Effector CD8-positive, alpha-beta T cell (primary cell): ENCODE measurements at regions not wholly inside any gene's neighbourhood (a gene's known extent, or its start where the extent isn't known, plus 50 kb on each side); places are given as distances from the start of the nearest gene placed in this dataset.

Experiments
- DNase-seq: peaks from one replicate; lab custom pipeline; 2025; lab: John Stamatoyannopoulos, UW

DNA sequence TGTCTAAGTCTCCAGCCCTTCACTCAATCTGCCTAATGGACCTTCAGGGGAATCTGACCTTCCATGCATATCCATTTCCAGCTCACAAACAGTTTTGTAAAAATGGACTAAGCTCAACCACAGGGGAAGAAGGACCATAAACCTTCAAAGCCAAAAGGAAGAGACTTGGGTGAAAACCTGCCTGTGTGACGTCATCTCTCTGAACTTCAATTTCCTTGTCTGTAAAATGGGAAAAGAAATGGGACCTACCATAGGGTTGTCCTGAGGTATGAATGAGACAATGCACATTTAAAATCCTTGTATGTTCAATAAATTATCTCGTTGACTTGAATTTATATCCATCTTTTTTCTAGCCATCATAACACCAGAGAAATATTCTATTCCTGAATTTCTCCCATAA, 370.7 kb downstream of the INSC start:
- no peak for DNase-seq

DNA sequence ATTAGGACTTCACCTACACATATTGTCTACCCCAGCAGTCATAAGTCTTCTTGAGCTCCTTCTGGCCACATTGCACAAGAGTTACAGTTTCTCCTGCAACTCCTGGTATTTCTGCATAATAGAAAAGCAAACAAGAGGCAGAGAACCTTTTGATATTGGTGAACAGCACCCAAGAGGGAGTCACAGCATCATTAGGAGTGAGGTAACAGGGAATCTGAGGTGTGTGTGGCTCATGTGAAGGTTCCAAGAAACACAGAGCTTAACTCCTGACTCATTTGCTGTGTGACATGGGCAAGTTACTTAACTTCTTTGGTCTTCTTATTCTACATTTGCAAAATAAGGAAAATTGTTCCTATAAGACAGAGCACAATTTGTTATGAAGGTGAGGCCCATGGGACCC, 374.6 kb downstream of the INSC start:
- DNase-seq = no peak

DNA sequence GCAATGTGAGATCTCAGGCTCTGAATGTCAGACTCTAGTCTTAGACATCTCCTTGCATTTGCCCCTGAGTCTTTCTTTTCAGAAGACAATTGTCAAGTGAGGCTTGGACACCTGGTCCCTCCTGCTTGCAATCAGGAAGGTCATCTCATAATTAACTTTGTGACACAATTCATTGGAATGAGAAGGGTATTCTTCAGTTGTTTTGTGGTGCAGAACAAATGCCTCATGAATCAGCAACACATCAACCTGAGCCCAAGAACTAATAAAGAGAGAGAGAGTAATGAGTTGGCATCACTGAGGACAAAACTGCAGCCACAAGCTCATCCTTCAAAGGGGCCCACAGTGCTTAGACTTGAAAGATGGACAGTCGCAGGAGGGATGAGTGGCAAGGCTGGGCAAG, 375.8 kb downstream of the INSC start:
- DNase-seq = no peak

DNA sequence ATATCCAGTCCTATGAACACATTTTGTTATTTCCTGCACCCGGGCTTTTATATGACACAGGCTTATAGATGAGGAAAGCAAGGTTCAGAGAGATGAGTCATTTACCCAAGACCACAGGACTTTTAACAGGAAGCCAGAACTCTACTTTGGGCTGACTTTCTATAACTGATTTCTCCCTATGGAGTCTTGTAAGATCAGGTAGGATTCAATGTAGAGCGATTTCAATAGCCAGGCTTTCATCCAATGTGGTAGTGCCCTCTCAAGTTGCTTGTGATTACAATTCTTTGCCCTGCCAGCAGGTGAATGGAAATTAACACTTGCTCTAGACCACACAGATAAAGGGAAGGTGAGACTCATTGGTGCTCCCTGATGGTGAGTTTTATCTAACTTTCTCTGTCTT, 378.3 kb downstream of the INSC start:
- DNase-seq = no peak

DNA sequence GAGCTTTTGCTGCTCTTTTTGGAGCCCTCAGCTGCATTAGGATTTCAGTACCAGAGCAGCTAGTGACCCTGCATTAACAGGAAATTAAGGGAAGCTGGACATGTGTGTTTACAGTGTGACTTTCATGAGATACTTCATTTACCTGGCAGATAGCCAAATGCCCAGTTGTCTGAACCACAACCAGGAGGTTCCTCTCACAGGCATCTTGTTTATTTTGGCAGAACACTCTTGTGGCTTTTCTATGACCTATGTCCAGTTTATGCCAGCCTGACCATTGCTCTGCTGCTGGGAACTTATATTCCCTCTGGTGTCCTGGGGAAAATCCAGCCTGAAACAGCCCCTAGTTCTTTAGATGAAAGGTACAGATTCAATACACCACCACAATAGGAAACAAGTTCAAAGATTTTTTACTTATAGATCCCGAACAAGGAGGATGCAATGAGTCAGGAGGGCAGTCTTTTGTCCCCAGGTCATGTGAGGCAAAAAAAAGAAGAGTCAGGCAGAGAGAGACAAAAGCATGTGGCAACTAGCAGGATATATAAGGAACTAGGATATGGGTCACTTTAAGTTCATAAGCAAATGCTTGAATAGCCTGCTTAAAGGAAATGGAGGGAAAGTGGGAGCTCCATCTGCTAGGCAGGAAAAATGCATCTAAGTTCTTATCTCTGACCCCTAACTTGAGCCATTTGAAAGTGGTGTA, 379.3 kb downstream of the INSC start:
- no peak for DNase-seq

DNA sequence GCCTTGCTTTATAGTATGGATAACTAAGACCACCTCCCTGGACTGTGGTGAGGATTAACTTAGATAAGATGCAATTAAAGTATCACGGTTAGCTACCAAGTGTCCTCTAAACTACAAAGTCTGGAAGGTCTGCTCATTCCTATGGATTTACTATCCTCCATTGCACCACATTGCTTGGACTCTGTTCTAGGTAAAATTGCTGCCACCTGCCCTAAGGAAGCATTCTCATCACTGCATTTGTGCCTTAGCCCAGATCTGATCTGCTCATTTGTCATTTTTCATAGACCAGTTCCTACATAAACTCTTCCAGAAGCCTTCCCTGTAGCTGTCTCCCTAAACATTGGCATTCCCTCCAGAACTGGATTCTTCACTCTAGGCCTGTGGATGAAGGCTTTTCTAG, 380.0 kb downstream of the INSC start:
- DNase-seq = no peak

DNA sequence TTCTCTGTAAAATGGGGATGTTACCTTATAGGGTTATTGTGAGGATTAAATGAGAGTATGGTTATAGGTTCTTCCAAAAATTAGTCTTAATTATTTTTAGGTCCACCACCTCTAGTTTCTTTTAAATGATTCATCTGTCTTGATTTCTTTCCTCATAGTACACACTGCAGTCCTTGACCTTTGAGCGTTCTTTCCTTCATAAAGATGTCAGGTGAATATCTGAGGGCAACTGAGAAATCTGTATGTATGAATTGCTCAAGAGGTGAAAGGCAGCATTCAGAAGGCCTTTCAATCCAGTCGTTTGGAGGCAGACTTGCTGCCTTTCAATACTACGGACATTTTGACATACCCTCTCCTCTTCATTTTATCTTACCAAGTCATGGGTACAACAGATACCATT, 380.7 kb downstream of the INSC start:
- no peak for DNase-seq

DNA sequence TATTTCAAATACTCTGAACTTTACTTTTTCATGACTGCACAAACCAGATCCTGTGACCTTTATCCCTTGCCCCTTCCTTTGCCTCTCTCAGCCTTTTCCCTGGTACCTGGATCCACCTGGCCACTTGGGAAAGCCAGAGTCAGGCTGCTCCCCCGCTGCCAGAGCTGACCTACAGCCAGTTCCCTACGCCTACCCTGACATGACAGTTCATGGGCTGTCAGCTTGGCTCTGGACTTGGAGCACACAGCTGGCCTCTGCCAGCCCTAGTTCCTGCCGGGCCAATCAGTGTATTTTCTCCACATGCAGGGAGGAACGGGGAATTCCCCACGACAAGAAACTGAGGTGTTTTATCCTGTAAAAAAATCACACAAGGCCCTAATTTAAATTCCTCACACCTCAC, 382.6 kb downstream of the INSC start:
- DNase-seq = no peak

DNA sequence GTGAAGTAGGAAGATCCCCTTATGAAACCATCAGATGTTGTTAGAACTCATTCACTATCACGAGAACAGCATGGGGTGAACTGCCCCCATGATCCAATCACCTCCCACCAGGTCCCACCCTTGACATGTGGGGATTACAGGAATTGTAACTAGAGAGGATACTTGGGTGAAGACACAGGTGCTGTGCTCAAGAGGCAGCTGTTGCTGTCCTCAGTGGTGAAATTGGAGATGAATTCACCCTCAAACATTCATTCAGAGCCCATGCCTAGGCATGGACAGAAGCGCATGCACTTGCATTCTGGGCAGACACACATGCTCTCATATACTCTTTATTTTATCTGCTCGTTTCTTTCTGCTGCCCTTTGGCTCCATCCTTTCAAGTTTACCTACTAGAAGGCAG, 385.0 kb downstream of the INSC start:
- DNase-seq = no peak

DNA sequence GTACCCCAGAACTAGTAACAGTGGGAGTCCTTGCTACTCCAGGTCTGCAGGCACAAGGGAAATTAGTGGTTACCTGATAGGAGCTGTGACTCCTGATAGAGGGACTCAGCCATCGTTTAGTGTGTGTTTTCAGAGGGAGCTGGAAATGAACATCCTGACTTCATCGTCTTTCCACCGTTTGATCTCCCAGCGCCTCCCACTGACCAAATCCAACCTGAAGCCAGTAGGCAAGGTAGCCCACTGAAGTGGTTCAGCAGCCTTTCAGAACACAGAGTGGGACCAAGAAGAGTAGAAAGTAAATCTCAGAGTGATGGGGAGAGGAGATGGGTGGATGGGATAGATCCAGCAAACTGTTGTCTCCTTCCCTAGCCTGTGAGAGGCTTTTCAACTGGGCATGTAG, 385.9 kb downstream of the INSC start:
- DNase-seq = no peak

DNA sequence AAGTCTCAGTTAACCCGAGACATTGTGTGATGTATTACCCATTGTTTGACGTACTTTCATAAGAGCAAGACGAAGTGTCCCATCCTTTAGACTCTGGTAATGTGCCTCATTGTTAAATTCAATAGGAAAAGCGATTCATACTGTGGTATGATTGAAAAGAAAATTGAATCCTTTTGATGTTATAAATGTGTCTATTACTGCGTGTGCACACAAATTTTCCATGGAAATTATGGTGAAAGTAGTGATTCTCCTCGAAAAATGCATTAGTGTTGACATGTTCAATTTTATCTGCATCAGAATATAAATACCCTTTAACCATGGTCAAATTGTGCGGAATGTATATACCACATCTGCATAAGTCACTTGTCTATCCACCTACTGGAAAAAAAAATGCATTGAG, 386.8 kb downstream of the INSC start:
- DNase-seq = no peak

DNA sequence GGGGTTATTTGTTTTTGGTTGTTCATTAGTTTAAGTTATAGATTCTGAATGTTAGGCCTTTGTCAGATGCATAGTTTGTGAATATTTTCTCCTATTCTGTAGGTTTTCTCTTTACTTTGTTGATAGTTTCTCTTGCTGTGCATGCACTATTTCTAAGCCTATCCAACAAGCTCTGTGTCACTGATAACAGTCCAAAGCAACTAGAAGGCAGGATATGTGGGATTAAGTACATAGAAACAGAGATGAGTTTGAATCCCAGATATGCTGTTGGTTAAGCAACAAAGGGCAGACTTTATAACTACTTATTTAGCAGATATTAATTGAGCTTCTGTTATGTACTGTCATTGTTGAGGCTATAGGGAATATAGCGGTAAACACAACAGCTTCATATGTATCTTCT, 390.4 kb downstream of the INSC start:
- DNase-seq = no peak

DNA sequence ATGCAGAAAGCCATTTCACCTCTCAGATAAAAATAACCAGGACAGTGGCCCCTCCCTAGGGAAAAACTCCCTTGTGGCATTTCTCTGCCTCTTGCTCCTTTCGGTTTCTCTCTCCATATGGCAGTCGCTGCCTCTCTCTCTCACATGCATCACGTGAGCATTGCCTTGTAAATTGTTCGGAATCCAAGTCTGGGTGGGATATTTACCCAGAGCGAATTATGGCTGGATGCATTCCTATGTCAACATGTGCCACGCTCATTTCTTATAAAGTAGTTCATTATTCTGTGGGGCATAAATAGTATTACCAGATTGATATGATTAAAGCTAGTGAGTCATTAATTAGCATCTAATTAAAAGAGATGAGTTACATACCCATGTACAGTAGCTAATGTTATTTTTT, 392.9 kb downstream of the INSC start:
- no peak for DNase-seq

DNA sequence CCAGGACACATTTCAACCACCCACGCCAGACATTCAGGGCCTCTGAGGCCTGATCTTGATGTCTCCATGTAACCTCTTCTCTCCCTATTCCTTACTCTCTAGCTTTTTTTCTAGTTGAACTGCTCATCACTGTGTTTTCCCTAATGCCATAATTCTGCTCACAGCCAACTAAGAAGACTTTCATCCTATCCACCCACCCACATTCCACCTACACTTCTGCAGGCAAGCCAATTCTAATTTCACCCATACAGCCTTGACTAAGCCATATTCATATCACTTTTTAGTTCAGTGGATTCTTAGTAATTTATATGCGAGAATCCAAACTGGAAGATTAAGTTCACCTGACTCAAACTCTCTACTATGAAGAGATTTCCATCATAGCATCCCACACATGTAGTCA, 394.4 kb downstream of the INSC start:
- DNase-seq = no peak

DNA sequence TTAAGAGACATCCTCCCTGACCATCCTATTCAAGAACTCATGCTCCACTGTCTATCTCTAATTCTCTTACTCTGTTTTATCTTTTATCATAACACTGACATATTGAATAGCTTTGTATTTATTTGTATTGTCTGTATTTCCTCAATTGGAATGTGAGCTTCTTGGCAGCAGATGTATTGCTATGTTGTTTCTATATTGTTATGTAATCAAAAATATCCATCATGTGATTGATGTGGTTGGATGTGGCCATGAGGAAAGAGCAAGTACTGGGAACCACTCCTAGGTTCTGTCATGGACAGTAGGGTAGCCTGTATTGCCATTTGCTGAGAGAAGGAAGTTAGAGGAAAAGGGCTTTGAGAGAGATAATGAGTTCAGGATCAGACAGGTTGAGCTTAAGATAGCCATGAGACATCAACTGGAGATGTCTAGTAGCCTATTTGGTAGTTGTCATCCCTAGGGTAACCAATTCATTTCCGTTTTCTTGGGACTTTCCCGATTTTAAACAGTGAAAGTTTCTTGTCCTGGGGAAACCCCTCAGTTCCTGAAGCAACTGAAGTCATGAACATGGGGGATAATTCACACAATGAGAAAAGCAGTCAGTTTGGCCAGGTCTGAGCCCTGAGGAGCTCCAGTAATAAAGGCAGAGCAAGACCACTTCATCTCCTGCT, 404.5 kb downstream of the INSC start:
- DNase-seq = no peak

DNA sequence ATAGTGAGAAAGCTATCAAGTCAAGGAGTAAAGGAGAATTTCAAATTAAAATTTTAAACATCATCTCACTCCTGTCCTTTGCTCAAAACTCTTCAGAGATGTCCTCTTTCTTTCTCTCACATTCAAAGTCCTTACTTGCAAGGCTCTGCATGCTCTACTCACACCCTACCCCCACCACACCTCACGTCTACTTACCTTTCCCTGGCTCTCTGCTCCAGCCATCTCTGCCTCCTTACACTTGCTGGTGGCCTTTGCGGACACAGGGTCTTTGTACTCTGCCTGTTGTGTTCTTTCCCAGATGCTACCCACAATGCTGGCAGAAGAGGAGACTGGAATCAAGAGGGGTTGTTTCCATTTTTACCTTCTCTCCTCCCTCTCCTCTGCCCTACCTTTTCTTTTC, 405.2 kb downstream of the INSC start:
- no peak for DNase-seq

DNA sequence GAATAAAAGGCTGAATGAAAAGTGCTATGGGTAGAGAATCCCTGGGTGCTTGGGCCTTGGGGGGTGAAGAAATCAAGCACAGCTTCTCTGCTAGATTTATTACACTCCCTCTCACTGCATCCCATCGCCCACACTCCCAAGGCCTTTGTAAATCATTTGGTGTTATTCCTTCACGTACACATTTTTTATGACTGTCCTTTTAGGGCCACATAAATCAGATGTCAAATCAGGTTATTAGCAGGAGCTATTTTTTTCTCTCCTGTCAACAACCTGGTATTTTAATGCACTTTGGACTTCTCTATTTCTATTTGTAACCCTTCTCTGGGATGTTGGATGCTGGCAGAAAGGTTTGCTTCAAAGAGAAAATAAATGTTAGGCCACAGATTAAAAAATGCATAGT, 408.8 kb downstream of the INSC start:
- no peak for DNase-seq

DNA sequence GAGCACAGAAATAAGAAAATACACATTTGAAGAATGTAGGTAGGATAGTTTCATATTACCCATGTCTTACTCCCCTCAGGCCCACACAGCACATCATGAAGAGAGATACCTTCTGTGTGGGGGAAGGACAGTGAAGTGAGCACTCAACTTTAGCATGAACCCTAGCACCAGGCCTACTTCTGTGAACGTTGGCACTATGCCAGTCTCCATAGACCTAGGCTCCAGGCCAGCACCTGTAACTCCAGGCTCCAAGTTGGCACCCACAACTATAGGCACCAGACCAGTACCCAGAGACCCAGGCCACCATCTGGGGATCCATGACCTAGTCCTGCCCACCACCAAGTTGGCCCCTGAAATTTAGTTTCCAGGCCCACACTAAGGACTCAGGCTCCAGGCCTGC, 410.9 kb downstream of the INSC start:
- DNase-seq = no peak

DNA sequence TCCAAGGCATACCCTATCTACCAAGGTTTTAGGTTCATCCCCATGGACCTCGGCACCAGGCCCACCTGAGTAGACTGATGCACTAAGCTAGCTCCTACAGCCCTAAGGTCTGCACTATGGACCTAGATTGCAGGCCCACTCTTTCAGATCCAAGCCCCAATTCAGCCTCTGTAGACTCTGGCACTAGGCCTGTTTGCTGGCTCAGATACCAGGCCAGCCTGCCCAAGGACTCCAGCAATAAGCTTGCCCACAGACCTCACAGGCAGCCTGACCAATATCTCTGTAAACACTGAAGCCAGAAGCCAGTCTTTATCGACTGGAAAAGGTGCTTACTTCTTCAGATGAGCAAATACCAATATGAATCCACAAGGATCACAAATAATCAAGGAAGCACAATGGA, 411.3 kb downstream of the INSC start:
- no peak for DNase-seq

DNA sequence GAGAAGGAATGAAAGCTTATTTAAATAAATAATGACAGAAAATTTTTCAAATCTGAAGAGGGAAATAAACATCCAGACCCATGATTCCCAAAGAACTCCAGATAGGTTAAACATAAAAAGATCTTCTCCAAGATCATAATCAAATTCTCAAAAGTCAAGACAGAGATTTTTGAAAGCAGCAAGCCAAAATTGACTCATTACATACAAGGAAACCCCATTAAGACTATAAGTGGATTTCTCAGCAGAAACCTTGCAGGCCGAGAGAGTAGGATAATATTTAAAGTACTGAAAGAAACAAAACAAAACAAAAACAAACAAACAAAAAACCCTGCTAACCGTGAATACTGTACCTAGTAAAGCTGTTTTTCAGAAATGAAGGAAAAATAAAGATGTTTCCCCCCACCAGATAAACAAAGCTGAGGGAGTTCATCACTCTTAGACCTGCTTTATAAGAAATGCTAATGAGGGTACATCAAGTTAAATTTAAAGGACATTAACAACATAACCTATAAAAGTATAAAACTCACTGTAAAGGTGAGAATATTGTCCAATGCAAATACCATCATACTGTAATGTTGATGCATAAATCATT, 412.2 kb downstream of the INSC start:
- no peak for DNase-seq

DNA sequence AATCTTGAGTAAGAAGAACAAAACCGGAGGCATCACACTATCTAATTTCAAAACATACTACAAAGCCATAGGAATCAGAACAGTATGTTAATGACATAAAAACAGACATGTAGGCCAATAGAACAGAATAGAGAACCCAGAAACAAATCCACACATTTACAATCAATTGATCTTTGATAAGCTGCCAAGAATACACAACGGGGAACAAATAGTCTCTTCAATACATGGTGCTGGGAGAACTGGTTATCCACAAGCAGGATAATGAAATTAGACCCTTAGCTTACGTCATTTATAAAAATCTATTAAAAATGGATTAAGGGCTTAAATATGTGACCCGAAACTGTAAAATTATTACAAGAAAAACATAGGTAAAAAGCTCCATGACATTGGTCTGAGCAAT, 417.7 kb downstream of the INSC start:
- no peak for DNase-seq

DNA sequence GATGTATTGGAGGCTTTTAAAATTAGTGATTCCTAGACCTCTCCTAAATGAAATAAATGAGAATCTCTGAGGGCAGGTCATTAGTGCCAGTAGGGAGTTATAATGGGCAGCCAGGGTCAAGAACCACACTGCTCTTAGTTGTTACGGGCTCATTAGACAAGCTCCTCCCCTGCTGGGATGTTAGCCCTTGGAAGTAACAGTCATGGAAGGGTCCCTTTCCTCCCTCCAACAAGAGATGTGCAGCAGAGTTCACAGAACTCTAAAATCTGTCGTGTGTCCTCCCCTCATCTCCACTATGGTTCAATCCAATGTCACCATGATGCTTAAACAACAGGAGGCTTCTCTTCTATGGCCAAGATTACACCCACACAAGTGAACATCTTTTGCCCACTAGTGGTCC, 419.5 kb downstream of the INSC start:
- no peak for DNase-seq

DNA sequence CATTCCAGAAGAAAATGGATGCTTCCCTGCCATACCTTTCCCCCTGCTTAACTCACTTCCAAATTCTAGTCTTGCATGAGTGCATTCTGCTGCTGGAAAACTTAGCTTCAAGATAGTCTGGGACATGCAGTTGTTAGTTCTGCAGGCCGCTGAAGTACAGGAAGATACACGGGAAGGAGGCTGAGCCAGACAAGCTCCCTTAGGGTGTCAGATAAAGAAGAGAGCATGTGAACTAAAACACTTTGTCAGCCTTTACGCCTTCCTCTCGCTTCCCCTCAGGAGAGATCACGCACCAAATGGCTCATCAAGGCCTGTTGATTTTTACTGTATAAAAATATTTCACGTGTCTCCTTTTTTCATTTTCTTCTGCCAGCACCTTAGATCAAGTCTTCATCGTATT, 420.7 kb downstream of the INSC start:
- DNase-seq = no peak

DNA sequence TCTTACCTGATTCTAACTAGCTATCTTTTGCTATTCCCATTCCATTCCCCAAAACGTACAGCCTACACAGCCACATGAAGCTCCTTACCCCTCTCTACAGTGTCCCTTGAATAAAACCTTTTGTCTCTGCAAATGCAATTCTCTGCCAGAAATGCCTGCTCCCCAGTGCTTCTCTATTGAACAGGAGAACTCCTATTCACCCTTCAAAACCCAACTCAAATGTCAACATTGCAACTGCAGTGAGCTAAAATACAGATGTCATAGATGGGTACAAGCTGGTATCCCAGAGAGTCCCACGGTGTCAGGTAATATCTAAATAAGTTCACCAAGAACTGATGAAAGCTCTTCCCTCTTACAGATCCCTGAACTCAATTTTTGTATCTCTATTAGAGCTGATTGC, 421.7 kb downstream of the INSC start:
- DNase-seq = no peak
